ENCODE measurements at regions not wholly inside any gene's neighbourhood (a gene's known extent, or its start where the extent isn't known, plus 50 kb on each side); places are given as distances from the start of the nearest gene placed in this dataset.

GRCh38 chr10:8260645-8261044 lies 206.2 kb downstream of the GATA3 start:
- no TSS peak for BruUV-seq (replicated peaks)
- Mint-ChIP-seq H3K9me3 (ENCODE audit: unreplicated experiment) (peaks cover 9% of the 10 kb centered on the region), H3K27me3 (ENCODE audit: insufficient read depth, unreplicated experiment) (no peaks in the 10 kb centered on the region), H3K4me3 (ENCODE audit: unreplicated experiment) (no peak overlapping the region), H3K27ac (ENCODE audit: unreplicated experiment) (no peak overlapping the region), H3K4me1 (ENCODE audit: low read depth, unreplicated experiment) (no peaks in the 10 kb centered on the region), H3K36me3 (ENCODE audit: insufficient read depth, unreplicated experiment) (no peaks in the 10 kb centered on the region)
- no peaks in the 10 kb centered on the region for H3K36me3 ChIP-seq (ENCODE audit: control insufficient read depth, insufficient read depth, low read length)
- H3K4me1 ChIP-seq, result no peaks in the 10 kb centered on the region
- TF ChIP-seq, protein P1, sequence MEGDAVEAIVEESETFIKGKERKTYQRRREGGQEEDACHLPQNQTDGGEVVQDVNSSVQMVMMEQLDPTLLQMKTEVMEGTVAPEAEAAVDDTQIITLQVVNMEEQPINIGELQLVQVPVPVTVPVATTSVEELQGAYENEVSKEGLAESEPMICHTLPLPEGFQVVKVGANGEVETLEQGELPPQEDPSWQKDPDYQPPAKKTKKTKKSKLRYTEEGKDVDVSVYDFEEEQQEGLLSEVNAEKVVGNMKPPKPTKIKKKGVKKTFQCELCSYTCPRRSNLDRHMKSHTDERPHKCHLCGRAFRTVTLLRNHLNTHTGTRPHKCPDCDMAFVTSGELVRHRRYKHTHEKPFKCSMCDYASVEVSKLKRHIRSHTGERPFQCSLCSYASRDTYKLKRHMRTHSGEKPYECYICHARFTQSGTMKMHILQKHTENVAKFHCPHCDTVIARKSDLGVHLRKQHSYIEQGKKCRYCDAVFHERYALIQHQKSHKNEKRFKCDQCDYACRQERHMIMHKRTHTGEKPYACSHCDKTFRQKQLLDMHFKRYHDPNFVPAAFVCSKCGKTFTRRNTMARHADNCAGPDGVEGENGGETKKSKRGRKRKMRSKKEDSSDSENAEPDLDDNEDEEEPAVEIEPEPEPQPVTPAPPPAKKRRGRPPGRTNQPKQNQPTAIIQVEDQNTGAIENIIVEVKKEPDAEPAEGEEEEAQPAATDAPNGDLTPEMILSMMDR (IDR thresholded peaks at IDR 0.05; ENCODE audit: insufficient read depth in 1 of 2, low read depth in 1 of 2, low read length in 1 of 2, severe bottlenecking in 1 of 2, unreplicated experiment in 1 of 2), result no peak
- CTCF ChIA-PET, result no interaction called here
- intact Hi-C loops (cut with micrococcal nuclease; ENCODE audit: unreplicated experiment), result no loop called here
- H3K27me3 ChIP-seq (replicated peaks; ENCODE audit: control insufficient read depth, insufficient read depth, low read length), result peaks cover 2% of the 10 kb centered on the region; the same call in 1 of the 2 replicates
- DNase-seq, result no peak
- H3K9me3 ChIP-seq, result no peaks in the 10 kb centered on the region; the same call in 1 of the 2 replicates
- H3K4me3 ChIP-seq (ENCODE audit: low read depth, low read length), result no peak overlapping the region
- POLR2A ChIA-PET, result no interaction called here

GRCh38 chr10:8262317-8262716 lies 207.8 kb downstream of the GATA3 start:
- Histone ChIP-seq H3K27me3 (replicated peaks; ENCODE audit: control insufficient read depth, insufficient read depth, low read length) (peaks cover 2% of the 10 kb centered on the region; the same call in 1 of the 2 replicates), H3K36me3 (ENCODE audit: control insufficient read depth, insufficient read depth, low read length) (no peaks in the 10 kb centered on the region), H3K4me1 (no peaks in the 10 kb centered on the region), H3K9me3 (no peaks in the 10 kb centered on the region; the same call in 1 of the 2 replicates), H3K4me3 (ENCODE audit: low read depth, low read length) (no peak overlapping the region)
- H3K27me3 Mint-ChIP-seq (ENCODE audit: insufficient read depth, unreplicated experiment), result no peaks in the 10 kb centered on the region
- TF ChIP-seq, protein P1 (IDR thresholded peaks at IDR 0.05; ENCODE audit: insufficient read depth in 1 of 2, low read depth in 1 of 2, low read length in 1 of 2, severe bottlenecking in 1 of 2, unreplicated experiment in 1 of 2), result no peak
- ChIA-PET CTCF (no interaction called here), POLR2A (no interaction called here)
- H3K36me3 Mint-ChIP-seq (ENCODE audit: insufficient read depth, unreplicated experiment), result no peaks in the 10 kb centered on the region
- DNase-seq, result no peak
- no peak overlapping the region for H3K4me3 Mint-ChIP-seq (ENCODE audit: unreplicated experiment)
- no TSS peak for BruUV-seq (replicated peaks)
- H3K4me1 Mint-ChIP-seq (ENCODE audit: low read depth, unreplicated experiment), result no peaks in the 10 kb centered on the region
- intact Hi-C loops (cut with micrococcal nuclease; ENCODE audit: unreplicated experiment), result no loop called here
- H3K9me3 Mint-ChIP-seq (ENCODE audit: unreplicated experiment), result peaks cover 9% of the 10 kb centered on the region
- no peak overlapping the region for H3K27ac Mint-ChIP-seq (ENCODE audit: unreplicated experiment)

- Mint-ChIP-seq H3K36me3 (ENCODE audit: insufficient read depth, unreplicated experiment) (no peaks in the 10 kb centered on the region), H3K27me3 (ENCODE audit: insufficient read depth, unreplicated experiment) (no peaks in the 10 kb centered on the region), H3K9me3 (ENCODE audit: unreplicated experiment) (no peaks in the 10 kb centered on the region), H3K27ac (ENCODE audit: unreplicated experiment) (no peak overlapping the region), H3K4me3 (ENCODE audit: unreplicated experiment) (no peak overlapping the region), H3K4me1 (ENCODE audit: low read depth, unreplicated experiment) (peaks cover 8% of the 10 kb centered on the region)
- POLR2A ChIA-PET, result no interaction called here
- CTCF ChIA-PET, result no interaction called here
- no TSS peak for BruUV-seq (replicated peaks)
- H3K4me3 ChIP-seq (ENCODE audit: low read depth, low read length), result no peak overlapping the region
- intact Hi-C loops (cut with micrococcal nuclease; ENCODE audit: unreplicated experiment), result no loop called here
- peaks cover 7% of the 10 kb centered on the region; the same call in 1 of the 2 replicates for H3K4me1 ChIP-seq
- DNase-seq, result no peak
- H3K9me3 ChIP-seq, result no peaks in the 10 kb centered on the region
- TF ChIP-seq, protein P1 (IDR thresholded peaks at IDR 0.05; ENCODE audit: insufficient read depth in 1 of 2, low read depth in 1 of 2, low read length in 1 of 2, severe bottlenecking in 1 of 2, unreplicated experiment in 1 of 2), result no peak
- no peaks in the 10 kb centered on the region for H3K36me3 ChIP-seq (ENCODE audit: control insufficient read depth, insufficient read depth, low read length)
- H3K27me3 ChIP-seq (replicated peaks; ENCODE audit: control insufficient read depth, insufficient read depth, low read length), result no peaks in the 10 kb centered on the region
Observed at GRCh38 chr10:8269976-8270375, 215.5 kb downstream of the GATA3 start.
